ENCODE measurements at regions not wholly inside any gene's neighbourhood (a gene's known extent, or its start where the extent isn't known, plus 50 kb on each side); places are given as distances from the start of the nearest gene placed in this dataset.
"Not testable (repeated sequence)": the region's sequence is repeated elsewhere in the genome, so short reads cannot be mapped to it uniquely, and the experiment has no call there.

- not testable (repeated sequence) for DNase-seq (ENCODE audit: low read depth in 2 of 2)
Measured at GRCh38 chr17:445839-446238, 93.2 kb upstream of the RPH3AL start, which contains the start of gene RFLNB. RFLNB (minus strand) TSS chr17:445939.

- no peak for DNase-seq (ENCODE audit: low read depth in 2 of 2)
Measured at GRCh38 chr17:444879-445454, 92.4 kb upstream of the RPH3AL start.

GRCh38 chr17:443109-443508 lies 90.5 kb upstream of the RPH3AL start:
- DNase-seq (ENCODE audit: low read depth in 2 of 2) = no peak

GRCh38 chr17:441155-441950 lies 88.7 kb upstream of the RPH3AL start:
- DNase-seq (ENCODE audit: low read depth in 2 of 2) = no peak

- no peak for DNase-seq (ENCODE audit: low read depth in 2 of 2)
Measured at GRCh38 chr17:438191-438590, 85.6 kb upstream of the RPH3AL start.

GRCh38 chr17:437545-437944 lies 84.9 kb upstream of the RPH3AL start:
- DNase-seq (ENCODE audit: low read depth in 2 of 2) = no peak

GRCh38 chr17:436571-436970 lies 84.0 kb upstream of the RPH3AL start:
- DNase-seq (ENCODE audit: low read depth in 2 of 2) = no peak

- not testable (repeated sequence) for DNase-seq (ENCODE audit: low read depth in 2 of 2)
Measured at GRCh38 chr17:432471-432870, 79.9 kb upstream of the RPH3AL start.

- no peak for DNase-seq (ENCODE audit: low read depth in 2 of 2)
Measured at GRCh38 chr17:431494-431893, 78.9 kb upstream of the RPH3AL start.

GRCh38 chr17:429589-429988 lies 77.0 kb upstream of the RPH3AL start:
- DNase-seq (ENCODE audit: low read depth in 2 of 2) = no peak

- no peak for DNase-seq (ENCODE audit: low read depth in 2 of 2)
Measured at GRCh38 chr17:428414-428813, 75.8 kb upstream of the RPH3AL start.

GRCh38 chr17:427891-428290 lies 75.3 kb upstream of the RPH3AL start:
- no peak for DNase-seq (ENCODE audit: low read depth in 2 of 2)

GRCh38 chr17:427327-427726 lies 74.7 kb upstream of the RPH3AL start:
- no peak for DNase-seq (ENCODE audit: low read depth in 2 of 2)

- no peak for DNase-seq (ENCODE audit: low read depth in 2 of 2)
Measured at GRCh38 chr17:422196-422930, 69.8 kb upstream of the RPH3AL start.

- no peak for DNase-seq (ENCODE audit: low read depth in 2 of 2)
Measured at GRCh38 chr17:420479-421175, 68.0 kb upstream of the RPH3AL start.

- no peak for DNase-seq (ENCODE audit: low read depth in 2 of 2)
Measured at GRCh38 chr17:419073-419735, 66.6 kb upstream of the RPH3AL start.

GRCh38 chr17:418421-418751 lies 65.8 kb upstream of the RPH3AL start:
- peak in 1 of 2 donors; percentile 33 for DNase-seq (ENCODE audit: low read depth in 2 of 2)

- no peak for DNase-seq (ENCODE audit: low read depth in 2 of 2)
Measured at GRCh38 chr17:417691-418420, 65.2 kb upstream of the RPH3AL start.

GRCh38 chr17:416293-417206 lies 63.9 kb upstream of the RPH3AL start:
- DNase-seq (ENCODE audit: low read depth in 2 of 2) = no peak
